Activated T-helper 9 cell treated with anti-CD3 and anti-CD28 coated beads, Interleukin-2, amount 50 U/mL, for 16 hours (primary cell): ENCODE measurements at regions not wholly inside any gene's neighbourhood (a gene's known extent, or its start where the extent isn't known, plus 50 kb on each side); places are given as distances from the start of the nearest gene placed in this dataset.
"Not testable (repeated sequence)": the region's sequence is repeated elsewhere in the genome, so short reads cannot be mapped to it uniquely, and the experiment has no call there.

Source experiments
- DNase-seq: peaks from one replicate; pipeline ENCODE4 v3.0.0-alpha.2; 2020; ENCODE audit warnings: low read depth

DNA sequence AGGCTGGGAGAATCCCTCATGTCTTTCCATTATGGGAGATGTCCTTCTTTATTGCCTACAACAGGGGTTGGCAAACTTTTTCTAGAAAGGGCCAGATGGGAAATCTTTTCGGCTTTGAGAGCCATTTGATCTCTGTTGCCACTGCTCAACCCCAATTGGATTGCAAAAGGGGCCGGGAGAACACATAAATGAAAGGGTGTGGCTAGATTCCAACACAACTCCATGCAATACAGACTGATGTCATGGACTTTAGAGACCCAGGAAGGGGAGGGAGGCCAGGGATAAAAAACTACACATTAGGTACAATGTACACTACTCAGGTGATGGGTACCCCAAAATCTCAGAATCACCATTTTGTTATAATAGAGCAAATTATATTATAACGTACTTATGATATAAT lies 97.6 kb upstream of the SIM2 start:
- DNase-seq: no peak

DNA sequence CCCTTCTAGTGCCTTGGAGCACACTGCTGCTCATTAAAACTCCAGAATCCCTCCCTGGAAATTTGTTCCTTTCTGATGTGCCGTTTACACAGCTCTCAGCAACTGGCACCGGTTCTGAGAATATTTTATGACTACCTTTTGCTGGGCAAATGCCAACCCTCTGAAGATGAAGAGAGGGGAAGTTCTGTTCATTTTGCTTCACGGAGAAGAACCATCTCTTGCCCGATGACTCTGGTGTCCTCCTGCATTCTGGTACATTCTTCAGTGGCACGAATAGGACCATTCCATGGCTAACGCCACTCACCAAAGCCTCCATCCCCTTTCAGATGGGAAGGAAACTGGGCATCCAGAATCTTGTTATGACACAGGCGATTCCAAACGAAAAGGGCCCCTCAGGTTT lies 96.2 kb upstream of the SIM2 start:
- no peak for DNase-seq

DNA sequence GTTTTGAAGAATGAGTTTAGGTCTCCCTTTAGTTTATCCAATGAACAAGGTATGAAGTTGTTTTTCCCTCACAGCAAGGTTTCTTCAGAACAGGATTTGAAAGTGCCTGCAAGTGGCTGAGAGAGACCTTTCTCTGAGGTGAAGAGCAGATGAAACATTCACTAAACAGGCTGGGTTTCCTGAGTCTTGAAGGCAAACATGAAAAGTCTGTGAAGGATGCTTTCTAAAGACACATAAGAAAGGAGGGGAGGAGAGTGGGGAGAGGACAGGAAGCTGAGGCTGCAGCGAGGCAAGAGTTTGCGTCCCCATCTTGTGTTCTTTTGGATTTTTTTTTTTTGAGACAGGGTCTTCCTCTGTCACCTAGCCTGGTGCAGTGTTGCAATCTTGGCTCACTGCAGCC lies 95.7 kb upstream of the SIM2 start:
- no peak for DNase-seq

DNA sequence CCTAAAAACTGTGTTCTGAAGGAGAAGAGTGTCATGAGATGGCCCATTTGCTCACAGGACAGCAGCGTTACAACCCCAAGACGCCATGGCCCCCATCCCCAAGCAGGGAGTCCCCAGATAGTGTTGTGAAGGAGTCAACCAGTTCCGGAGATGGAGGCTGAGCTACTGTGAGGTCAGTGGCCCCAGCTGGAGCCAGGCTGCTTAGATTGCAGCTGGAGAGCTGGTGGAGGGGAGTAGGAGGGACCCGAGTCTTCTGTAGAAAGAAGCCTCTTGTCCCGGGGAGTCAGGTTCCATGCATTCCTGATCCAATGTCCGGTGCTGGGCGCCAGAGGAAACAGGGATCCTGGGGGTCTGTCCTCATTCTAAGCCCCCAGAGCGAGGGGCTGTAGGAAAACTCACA lies 93.5 kb upstream of the SIM2 start:
- DNase-seq: no peak

DNA sequence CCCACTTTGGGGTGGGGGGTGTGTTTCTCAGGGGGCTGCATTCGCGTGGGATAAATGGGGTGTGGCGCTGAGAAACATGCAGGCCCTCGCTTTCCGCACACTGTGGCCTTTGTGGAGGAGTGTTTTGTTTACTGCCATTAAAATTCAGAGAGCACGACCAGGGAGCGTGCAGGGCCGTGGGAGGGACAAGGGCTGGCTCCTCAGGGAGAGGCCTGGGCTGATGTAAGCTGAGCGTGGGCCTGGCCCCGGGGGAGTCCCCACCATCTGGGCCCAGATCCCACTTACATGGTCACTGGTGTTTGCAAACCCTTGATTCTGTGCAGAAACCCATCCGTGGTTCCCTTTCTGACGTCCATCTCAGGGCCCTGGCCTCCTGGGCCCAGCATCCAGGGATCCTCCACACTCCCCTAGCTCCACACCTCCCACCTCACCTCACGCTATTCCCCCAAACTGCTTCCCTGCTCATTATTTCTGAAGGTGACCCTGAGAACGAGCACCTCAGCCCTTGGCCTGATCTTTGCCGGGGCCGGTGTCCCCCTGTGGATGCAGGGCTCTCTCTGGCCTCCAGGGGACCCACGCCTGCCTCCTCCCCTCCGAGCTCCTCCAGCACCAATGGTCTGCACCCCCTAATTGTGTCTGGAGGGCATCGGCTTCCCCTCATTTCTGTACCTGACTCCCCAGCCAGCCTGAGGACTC lies 92.5 kb upstream of the SIM2 start:
- DNase-seq: no peak

DNA sequence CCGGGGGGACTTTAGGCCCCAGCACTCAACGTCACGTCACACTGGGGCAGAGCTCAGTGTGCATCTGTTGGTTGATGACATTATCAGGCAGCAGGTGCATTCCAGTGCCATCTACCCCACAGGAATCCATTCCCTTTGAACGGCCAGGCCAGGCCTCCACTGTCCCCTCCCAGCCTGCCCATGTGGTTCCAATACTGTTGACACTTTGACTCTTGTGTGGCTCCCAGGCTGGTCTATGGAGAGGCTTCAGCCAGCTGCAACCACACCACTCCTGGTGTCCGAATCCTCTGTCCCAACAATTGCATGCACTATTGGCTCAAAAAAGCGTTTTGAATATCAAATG lies 92.0 kb upstream of the SIM2 start:
- DNase-seq: no peak

DNA sequence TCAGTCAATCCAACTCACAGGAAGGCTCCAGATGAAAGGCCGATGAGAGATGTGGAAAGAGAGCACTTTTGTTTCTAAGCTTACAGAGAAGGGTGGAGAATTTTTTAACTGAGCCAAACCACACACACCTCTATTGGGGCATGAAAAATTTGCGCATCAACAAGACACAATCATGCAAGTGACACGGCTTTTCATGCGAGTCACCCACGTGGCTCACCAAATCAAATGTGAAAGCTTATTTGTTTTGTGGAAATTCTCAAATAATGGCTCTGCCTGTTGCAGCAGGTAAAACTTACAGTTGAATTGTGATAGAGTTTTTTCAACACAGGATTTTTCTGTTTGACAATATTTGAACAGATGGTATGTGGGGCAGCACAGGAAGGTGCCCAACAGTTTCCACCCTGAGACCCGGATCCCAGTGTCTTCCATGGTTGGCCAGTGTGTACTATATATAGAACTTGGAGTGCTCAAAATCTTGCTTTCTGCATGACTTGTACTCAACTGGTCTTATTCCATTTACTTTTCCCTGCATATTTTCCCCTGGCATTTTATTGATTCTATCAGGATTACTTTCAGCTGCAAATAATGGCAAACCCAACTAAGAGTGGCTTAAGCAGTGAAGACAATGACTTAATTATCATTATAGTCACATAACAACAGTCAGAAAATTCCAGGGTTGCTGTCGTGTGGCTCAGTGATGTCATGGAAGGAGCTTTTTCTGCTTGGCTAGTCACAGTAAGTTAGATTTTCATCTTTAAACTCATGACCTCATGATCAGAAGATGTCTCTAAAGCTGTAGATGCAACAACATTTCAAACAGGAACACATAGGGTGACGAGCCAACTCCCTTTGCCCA lies 90.6 kb upstream of the SIM2 start:
- DNase-seq: no peak

DNA sequence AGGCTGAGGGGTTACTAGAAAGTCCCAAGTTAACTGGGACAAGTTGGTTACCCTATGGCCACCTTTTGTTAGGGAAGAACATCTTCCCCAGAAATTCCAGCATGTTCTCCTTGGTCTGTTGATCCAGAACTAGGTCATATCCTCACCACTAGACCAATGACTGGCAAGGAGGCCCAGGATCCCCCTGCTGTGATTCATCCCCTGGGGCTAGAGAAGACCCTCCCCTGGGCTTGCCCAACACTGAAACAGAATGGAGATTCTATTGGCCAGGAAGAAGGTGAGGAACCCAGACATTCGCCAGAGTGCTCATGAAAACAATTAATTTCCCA lies 90.1 kb upstream of the SIM2 start:
- no peak for DNase-seq

DNA sequence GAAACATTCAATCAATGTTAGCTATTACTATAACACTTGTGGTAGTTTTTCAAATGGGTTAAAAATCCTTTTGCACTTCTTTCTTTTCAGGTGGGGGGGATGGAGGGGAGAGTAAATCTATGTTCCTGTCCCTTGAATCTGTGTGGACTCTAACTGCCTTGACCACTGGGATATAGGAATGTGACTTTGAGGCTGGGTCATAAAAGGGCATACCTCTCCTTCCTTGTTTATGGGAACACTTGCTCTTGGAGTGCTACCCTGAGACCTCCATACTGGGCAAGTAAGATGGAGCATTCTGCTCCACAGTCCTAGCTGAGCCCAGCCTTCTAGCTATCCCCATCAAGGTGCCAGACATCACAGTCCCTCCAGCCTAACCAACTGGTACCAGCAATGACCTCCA lies 89.3 kb upstream of the SIM2 start:
- DNase-seq: no peak

DNA sequence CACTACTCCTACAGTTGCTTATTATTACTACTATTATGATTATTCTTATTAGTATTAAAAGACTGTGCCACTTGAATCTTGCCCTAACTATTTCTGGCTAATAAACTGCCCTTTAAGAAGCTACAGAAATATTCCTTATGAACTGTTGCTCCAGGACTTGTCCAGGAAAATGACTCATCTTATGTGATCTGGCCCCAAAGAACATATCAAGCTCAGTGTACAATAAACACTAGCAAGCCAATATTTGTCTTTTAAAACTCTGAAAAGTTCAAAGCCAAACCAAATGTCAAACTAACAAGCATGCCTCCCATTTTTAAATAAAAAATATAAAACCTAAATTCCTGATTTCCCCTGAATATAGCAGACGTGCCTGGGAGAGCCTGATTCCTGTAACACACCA lies 88.7 kb upstream of the SIM2 start:
- no peak for DNase-seq

DNA sequence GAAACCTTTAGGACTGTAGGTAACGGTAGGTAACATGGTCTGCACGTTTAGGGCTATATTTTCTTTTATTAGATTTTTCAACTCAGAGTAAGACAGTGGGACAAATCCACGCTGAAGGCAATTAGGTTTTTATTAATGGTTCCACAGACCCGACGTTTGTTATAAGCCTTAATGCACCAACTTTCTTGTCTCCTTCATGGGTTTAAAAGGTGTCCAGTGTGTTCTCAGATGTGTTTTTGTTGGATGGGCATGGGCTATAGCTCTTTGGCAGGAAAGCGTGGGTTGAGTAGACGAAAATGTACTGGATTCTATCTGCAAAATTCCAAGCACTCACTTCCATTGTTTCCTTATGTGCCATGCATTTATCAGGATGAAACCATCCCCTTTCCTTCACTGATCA lies 88.0 kb upstream of the SIM2 start:
- no peak for DNase-seq

DNA sequence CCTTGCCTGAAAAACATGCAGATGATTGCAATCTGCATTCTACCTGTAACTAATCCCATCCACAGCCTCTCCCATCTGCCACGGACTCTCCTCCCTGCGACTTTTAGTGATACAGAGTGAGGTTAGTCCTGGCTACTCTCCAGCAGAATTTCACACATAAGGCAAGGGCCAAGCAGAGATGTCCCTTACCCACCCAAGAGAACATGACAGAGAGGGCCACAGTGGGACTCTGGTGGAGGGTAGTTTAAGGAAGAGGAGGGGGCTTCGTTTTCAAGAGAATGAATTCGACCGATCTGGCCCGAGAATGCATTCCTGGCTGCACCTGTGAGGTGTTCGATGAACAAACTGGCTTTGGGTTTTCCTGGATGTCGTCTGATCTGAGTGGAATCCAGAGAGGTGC lies 87.5 kb upstream of the SIM2 start:
- DNase-seq: no peak

DNA sequence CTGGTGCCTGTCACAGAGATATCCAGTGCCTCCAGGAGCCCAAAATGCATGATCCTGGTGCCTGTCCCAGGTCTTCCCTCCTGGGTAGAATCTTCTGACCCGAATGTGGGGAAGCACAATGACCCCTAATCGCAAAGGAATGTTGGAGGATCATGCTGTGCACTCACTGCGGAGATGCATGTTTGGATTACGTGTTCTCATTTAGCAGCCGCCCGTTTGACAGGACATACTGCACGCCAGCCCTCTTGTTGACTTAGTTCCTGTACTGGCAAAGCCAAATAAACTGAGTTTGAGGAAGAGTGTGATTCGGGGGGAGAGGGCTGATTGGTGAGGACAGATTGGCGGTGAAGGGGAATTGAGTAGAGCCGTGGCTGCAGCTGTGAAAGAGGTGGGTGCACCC lies 85.9 kb upstream of the SIM2 start:
- DNase-seq: no peak

DNA sequence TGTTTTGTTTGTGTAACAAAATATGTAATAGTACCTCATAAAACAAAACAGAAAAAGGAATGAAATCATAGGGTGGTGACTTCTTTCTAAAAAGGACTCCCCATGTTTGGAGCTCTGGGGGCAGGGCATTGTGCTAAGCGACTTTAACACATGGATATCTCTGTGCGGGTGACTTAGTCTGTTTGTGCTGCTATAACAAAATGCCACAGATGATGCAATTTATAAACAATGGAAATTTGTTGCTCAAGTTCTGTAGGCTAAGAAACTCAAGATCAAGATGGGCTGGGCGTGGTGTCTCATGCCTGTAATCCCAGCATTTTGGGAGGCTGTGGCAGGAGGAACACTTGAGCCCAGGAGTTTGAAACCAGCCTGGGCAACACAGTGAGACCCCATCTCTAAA lies 85.4 kb upstream of the SIM2 start:
- DNase-seq: no peak

DNA sequence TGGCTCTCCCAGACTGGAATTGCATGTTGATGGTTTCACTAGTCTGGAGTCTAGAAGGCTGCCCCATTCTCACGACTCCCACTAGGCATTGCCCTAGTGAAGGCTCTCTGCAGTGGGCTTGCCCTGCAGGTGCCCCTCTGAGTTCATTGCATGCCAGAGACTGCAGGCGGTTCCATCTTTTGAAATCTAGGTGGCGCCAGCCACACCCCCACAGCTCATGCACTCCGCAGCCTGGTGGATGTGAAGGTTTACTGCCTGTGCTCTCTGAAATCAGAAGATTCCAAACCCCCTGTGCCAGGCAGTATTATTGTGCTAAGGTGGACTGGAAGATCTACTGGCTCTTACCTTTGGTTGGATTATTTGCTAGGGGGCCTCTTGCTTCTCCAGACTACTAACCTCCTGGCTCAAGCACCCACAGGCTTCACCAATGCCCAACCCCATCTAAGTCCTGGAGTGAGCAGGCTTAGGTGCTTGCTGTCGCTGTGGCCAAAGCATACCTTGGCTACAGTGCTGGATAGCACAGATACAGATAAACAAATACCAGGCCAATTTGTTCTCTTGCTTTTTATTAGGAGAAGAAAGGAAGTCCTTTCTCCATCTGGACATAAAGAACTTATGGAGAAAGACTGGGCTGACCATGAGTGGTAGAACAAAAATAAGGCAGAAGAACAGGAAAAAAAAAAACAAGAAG lies 83.5 kb upstream of the SIM2 start:
- DNase-seq: no peak

DNA sequence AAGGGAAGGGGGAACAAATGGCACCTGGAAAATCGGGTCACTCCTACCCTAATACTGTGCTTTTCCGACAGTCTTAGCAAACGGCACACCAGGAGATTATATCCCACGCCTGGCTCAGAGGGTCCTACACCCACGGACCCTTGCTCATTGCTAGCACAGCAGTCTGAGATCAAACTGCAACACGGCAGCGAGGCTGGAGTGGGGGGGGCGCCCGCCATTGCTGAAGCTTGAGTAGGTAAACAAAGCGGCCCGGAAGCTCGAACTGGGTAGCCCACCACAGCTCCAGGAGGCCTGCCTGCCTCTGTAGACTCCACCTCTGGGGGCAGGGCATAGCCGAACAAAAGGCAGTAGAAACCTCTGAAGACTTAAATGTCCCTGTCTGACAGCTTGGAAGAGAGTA lies 82.1 kb upstream of the SIM2 start:
- not testable (repeated sequence) for DNase-seq

DNA sequence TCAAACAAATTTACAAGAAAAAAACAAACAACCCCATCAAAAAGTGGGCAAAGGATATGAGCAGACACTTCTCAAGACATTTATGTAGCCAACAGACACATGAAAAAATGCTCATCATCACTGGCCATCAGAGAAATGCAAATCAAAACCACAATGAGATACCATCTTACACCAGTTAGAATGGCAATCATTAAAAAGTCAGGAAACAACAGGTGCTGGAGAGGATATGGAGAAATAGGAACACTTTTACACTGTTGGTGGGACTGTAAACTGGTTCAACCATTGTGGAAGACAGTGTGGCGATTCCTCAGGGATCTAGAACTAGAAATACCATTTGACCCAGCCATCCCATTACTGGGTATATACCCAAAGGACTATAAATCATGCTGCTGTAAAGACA lies 77.1 kb upstream of the SIM2 start:
- DNase-seq: not testable (repeated sequence)

DNA sequence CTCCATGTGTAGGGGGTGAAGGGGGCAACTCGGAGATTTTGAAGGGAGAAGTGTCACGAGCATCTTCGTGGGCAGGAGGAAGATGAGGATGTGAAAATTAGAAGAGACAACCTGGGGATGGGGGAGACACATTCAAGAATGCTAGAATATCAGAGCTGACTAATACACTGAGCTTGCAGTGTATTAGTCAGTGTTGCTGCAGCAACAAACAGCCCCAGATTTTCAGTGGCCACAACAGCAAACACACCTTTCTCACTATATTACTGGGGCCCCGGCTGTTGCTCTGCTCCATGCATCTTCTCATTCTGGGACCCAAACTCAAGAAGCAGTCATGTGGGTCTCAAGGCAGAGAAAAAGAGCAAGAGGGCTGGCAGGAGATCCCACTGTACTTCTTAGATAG lies 74.8 kb upstream of the SIM2 start:
- DNase-seq: no peak

DNA sequence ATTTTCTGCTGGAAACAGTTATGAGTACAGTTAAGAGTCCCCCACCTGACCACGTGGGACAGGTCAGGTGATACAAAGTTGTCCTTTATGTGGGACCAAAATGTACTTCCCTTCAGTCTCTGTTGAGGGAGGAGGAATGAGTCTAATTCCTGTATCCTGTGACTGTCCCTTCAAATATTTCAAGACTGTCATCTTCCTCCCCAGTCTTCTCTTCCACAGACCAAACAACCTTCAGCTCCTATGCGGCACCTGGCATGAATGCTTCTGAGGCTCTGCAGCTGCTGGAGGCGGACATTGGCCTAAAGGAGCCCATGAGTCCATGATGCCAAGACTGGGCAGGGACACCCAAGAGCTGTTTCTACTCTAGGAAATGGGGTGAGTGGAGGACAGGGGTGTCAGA lies 72.1 kb upstream of the SIM2 start:
- DNase-seq: no peak

DNA sequence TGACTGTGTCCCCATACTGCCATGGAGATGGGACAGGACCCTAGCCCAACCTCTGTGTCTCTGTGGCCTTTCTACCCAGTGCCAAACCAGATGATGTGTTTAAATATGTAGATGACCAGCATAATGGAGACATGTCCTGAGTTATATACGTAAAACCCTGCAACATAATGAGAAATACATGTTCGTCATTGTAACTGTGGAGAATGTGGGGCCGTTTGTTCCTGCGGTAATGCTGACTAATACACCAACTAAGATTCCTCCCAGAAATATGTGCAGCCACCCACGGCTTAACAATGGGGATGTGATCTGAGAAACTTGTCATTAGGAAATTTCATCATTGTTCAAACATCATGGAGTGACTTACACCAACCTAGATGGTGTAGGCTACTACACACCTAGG lies 71.7 kb upstream of the SIM2 start:
- no peak for DNase-seq

DNA sequence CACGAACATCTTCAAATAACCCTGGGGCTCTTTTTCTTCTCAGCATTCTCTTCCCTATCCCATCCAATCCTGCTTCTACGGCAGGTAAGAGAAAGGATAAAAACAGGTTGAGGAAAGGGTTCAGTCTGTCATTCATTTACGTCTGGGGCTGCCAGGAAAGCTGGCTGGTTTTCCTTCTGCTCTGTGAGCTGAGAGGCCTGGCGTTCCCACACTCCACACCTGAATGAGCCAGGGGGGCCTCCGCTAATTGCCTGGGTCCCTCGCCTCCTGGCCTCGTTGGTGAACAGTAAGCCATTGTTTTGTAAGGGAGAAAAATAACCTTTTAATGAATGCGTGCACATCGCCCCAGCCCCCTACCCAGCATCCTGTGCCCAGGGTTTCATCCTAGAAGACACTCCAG lies 70.8 kb upstream of the SIM2 start:
- no peak for DNase-seq

DNA sequence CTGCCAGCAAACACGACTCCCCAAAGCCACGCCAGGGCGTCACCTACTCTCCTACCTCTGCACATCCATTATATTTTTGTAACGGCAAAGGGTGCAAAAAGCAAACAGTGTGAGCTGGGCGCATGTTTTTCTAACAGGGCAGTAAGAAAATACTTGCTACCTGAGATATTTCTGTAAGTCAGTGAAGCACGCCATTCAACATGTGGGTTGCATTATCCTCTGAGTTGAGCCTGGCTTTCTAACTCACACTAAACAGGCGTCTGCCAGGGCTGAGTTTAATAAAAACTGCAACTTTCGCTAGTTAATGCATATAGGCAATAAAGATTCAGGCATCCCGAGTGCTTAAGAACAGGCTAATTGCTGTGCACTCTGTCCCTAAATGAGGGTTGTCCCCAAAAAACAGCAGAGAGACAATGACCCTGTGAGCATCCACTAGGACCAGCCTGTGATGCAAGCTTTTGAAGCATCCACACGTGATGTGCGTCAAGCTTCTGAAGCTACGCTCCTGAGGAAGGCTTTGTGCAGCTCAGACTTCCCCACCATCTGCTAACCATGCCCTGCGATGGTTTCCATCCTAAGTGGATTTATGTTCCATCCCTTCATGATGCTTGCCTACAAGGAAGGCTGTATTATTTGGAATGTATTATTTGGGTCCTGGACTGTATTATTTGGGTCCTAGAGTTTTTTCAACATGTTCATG lies 70.0 kb upstream of the SIM2 start:
- DNase-seq: no peak
